GM23338 (cell line): ENCODE measurements at regions not wholly inside any gene's neighbourhood (a gene's known extent, or its start where the extent isn't known, plus 50 kb on each side); places are given as distances from the start of the nearest gene placed in this dataset.

Source experiments
- ATAC-seq: fragments of 200-7000 bp; cut with Tn5 transposase; 3 replicates; pipeline ENCODE4 v1.9.1; 2020
- DNase-seq: peaks from one replicate; pipeline ENCODE4 v3.0.0-alpha.2; 2015; ENCODE audit warnings: low spot score
- H2AFZ ChIP-seq: fragments of 200-600 bp; sonication (generic); 2 replicates; pipeline ENCODE4 v1.8.0; 2016; ENCODE audit warnings: antibody characterized with exemption, mild to moderate bottlenecking, moderate library complexity
- H3F3A ChIP-seq: fragments of 200-600 bp; sonication (generic); replicated peaks from 2 replicates; pipeline ENCODE4 v1.8.0; 2017; ENCODE audit warnings: antibody characterized with exemption, mixed run types, low read depth
- H3K27ac ChIP-seq: fragments of 200-600 bp; sonication (generic); 2 replicates; pipeline ENCODE4 v1.6.1; 2016; ENCODE audit warnings: low read depth
- H3K27me3 ChIP-seq: fragments of 200-600 bp; sonication (generic); 2 replicates; pipeline ENCODE4 v1.8.0; 2016; ENCODE audit warnings: mild to moderate bottlenecking, mixed run types, moderate library complexity; ENCODE audit not compliant: insufficient read depth
- H3K36me3 ChIP-seq: fragments of 200-600 bp; sonication (generic); 2 replicates; pipeline ENCODE4 v1.8.0; 2016; ENCODE audit warnings: mild to moderate bottlenecking; ENCODE audit not compliant: insufficient read depth
- H3K4me1 ChIP-seq: fragments of 200-600 bp; sonication (generic); 2 replicates; pipeline ENCODE4 v1.8.0; 2016; ENCODE audit warnings: mild to moderate bottlenecking, moderate library complexity; ENCODE audit not compliant: insufficient read depth
- H3K4me2 ChIP-seq: fragments of 200-600 bp; sonication (generic); 2 replicates; pipeline ENCODE4 v1.7.1; 2017; ENCODE audit warnings: mixed run types
- H3K4me3 ChIP-seq: fragments of 200-600 bp; sonication (generic); 2 replicates; pipeline ENCODE4 v1.6.1; 2016; ENCODE audit warnings: mixed run types
- H3K79me2 ChIP-seq: fragments of 200-600 bp; sonication (generic); replicated peaks from 2 replicates; pipeline ENCODE4 v1.8.0; 2017; ENCODE audit warnings: mild to moderate bottlenecking; ENCODE audit not compliant: insufficient read depth
- H3K9me2 ChIP-seq: fragments of 200-600 bp; sonication (generic); 2 replicates; pipeline ENCODE4 v1.8.0; 2017; ENCODE audit not compliant: insufficient read depth
- H4K20me1 ChIP-seq: fragments of 200-600 bp; sonication (generic); replicated peaks from 2 replicates; pipeline ENCODE4 v1.8.0; 2017; ENCODE audit warnings: mild to moderate bottlenecking; ENCODE audit not compliant: insufficient read depth
- H3K27ac Mint-ChIP-seq: 2 replicates; pipeline ENCODE4 v1.8.0; 2020; ENCODE audit warnings: inconsistent platforms, mild to moderate bottlenecking, moderate library complexity, mixed read lengths
- H3K27me3 Mint-ChIP-seq: 3 replicates; pipeline ENCODE4 v1.8.0; 2022; ENCODE audit warnings: low read depth, mild to moderate bottlenecking, moderate library complexity, mixed read lengths, inconsistent platforms; ENCODE audit not compliant: insufficient read depth, poor library complexity
- H3K36me3 Mint-ChIP-seq: 3 replicates; pipeline ENCODE4 v1.8.0; 2021; ENCODE audit warnings: low read depth, mild to moderate bottlenecking, inconsistent platforms, moderate library complexity, mixed read lengths
- H3K4me1 Mint-ChIP-seq: 3 replicates; pipeline ENCODE4 v1.8.0; 2020; ENCODE audit warnings: mild to moderate bottlenecking, inconsistent platforms, mixed read lengths
- H3K4me3 Mint-ChIP-seq: 3 replicates; pipeline ENCODE4 v1.8.0; 2021; ENCODE audit warnings: moderate library complexity, mild to moderate bottlenecking, inconsistent platforms, mixed read lengths
- H3K9me3 Mint-ChIP-seq: 3 replicates; pipeline ENCODE4 v1.8.0; 2020; ENCODE audit warnings: moderate library complexity, mild to moderate bottlenecking, inconsistent platforms, mixed read lengths
- CREB1 ChIP-seq: fragments of 250-450 bp; sonication (Bioruptor Pico); IDR thresholded peaks from 2 replicates; pipeline ENCODE4 v1.5.0; 2020; ENCODE audit warnings: low read depth, mild to moderate bottlenecking, moderate library complexity
- CTCF ChIP-seq, 2 experiments: fragments of 200-600 bp in 1 of 2; sonication (generic) in 1 of 2; conservative IDR thresholded peaks; 2 replicates each; pipeline versions ENCODE4 v1.5.1 to v1.6.1; 2016 to 2017; ENCODE audit warnings: antibody characterized with exemption in 2 of 2, low read depth in 2 of 2, mild to moderate bottlenecking in 2 of 2, moderate library complexity in 1 of 2
- ETS1 ChIP-seq: IDR thresholded peaks from 2 replicates; pipeline ENCODE4 v1.6.1; 2016; ENCODE audit warnings: antibody characterized with exemption
- EZH2 ChIP-seq: fragments of 200-600 bp; sonication (generic); IDR thresholded peaks from one replicate; pipeline ENCODE4 v1.8.0; 2017; ENCODE audit warnings: antibody characterized with exemption, mild to moderate bottlenecking, low read depth; ENCODE audit not compliant: unreplicated experiment
- EZH2phosphoT487 ChIP-seq: fragments of 200-600 bp; sonication (generic); IDR thresholded peaks from one replicate; pipeline ENCODE4 v1.8.1; 2018; ENCODE audit warnings: antibody characterized with exemption; ENCODE audit not compliant: unreplicated experiment
- JUNB ChIP-seq: IDR thresholded peaks from one replicate; pipeline ENCODE4 v1.6.1; 2016; ENCODE audit warnings: antibody characterized with exemption; ENCODE audit not compliant: unreplicated experiment
- NANOG ChIP-seq: IDR thresholded peaks from 2 replicates; pipeline ENCODE4 v1.6.1; 2016; ENCODE audit warnings: antibody characterized with exemption, borderline replicate concordance
- POLR2AphosphoS5 ChIP-seq: IDR thresholded peaks from 2 replicates; pipeline ENCODE4 v1.6.1; 2016; ENCODE audit warnings: antibody characterized with exemption, low read depth
- REST ChIP-seq: IDR thresholded peaks from one replicate; pipeline ENCODE4 v1.6.1; 2018; ENCODE audit warnings: antibody characterized with exemption; ENCODE audit not compliant: unreplicated experiment
- STAT1 ChIP-seq: IDR thresholded peaks from one replicate; pipeline ENCODE4 v1.6.1; 2016; ENCODE audit warnings: antibody characterized with exemption; ENCODE audit not compliant: unreplicated experiment
- ZNF114 ChIP-seq: fragments of 250-450 bp; sonication (Bioruptor Pico); IDR thresholded peaks from 2 replicates; pipeline ENCODE4 v1.5.0; 2020; ENCODE audit warnings: mild to moderate bottlenecking, moderate library complexity
- ZNF462 ChIP-seq: fragments of 250-450 bp; sonication (Bioruptor Pico); IDR thresholded peaks from 2 replicates; pipeline ENCODE4 v1.5.0; 2020; ENCODE audit warnings: mild to moderate bottlenecking, moderate library complexity

GRCh38 chr10:133015321-133015720 lies 72.4 kb upstream of the ADGRA1 start:
- H3K4me1 Mint-ChIP-seq, result no peaks in the 10 kb centered on the region; the same call in 2 of the 3 replicates
- H3K4me3 ChIP-seq, result no peak overlapping the region
- no peak for TF ChIP-seq ZNF114 (CRISPR knock-in tag)
- TF ChIP-seq CTCF (conservative IDR thresholded peaks at IDR 0.05; ENCODE audit: low read depth in 2 of 2), result no peak
- TF ChIP-seq NANOG, result no peak
- TF ChIP-seq POLR2AphosphoS5, result no peak
- TF ChIP-seq STAT1, result no peak
- TF ChIP-seq CREB1, result no peak
- no peak for TF ChIP-seq ZNF462 (CRISPR knock-in tag)
- no peak for TF ChIP-seq ETS1
- TF ChIP-seq EZH2phosphoT487, result no peak
- no peak for TF ChIP-seq REST
- no peak for TF ChIP-seq EZH2
- no peak for TF ChIP-seq JUNB
- no peaks in the 10 kb centered on the region for H3K9me2 ChIP-seq
- no peaks in the 10 kb centered on the region for H3K27me3 ChIP-seq
- no peak overlapping the region for H3K4me3 Mint-ChIP-seq
- H2AFZ ChIP-seq, result no peak overlapping the region
- H3K4me2 ChIP-seq, result no peak overlapping the region
- no peak for ATAC-seq
- H3K36me3 ChIP-seq, result no peaks in the 10 kb centered on the region
- no peak for DNase-seq
- peaks cover 12% of the 10 kb centered on the region for H3F3A ChIP-seq
- no peaks in the 10 kb centered on the region for H3K9me3 Mint-ChIP-seq
- no peaks in the 10 kb centered on the region for H3K36me3 Mint-ChIP-seq
- H3K27ac Mint-ChIP-seq, result no peak overlapping the region
- H3K27me3 Mint-ChIP-seq, result peaks cover 4% of the 10 kb centered on the region
- no peaks in the 10 kb centered on the region for H3K4me1 ChIP-seq
- no peak overlapping the region for H3K27ac ChIP-seq
- no peaks in the 10 kb centered on the region for H3K79me2 ChIP-seq
- H4K20me1 ChIP-seq, result no peaks in the 10 kb centered on the region
